ENCODE measurements at regions not wholly inside any gene's neighbourhood (a gene's known extent, or its start where the extent isn't known, plus 50 kb on each side); places are given as distances from the start of the nearest gene placed in this dataset.

DNA sequence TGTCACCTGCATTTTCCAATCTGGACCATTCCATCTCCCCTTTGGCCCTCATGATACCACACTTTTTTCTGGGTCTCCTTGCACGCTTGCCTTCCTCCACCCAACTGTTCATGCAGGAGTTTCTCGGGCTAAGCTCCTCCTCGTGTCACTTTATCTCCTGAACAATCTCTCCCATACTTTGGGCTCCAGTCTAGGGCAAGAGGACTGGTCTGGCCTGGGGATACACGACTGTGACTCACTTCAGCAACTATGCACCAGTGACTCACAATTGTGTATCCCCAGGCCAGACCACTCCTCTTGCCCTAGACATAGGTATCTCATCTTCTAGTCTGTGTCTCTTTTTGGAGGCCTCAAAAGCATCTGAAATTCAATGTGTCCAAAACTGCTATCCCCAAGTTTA lies 149.4 kb upstream of the PTPRM start:
- ATAC-seq (ENCODE audit: low FRiP score in 2 of 2) (no peak), DNase-seq (no peak)
- no peaks in the 10 kb centered on the region for H3K27me3 ChIP-seq
- no peak overlapping the region for H3K27ac ChIP-seq
- peaks cover 0 to 9% (median 5%) of the 10 kb centered on the region in 4 donors for H3K4me1 ChIP-seq
- H3K4me3 ChIP-seq = no peak overlapping the region
- WGBS, 2 donors = 86 to 87% methylated on average over 4 of the region's 4 CpGs
- H3K9me3 ChIP-seq = peaks cover 0 to 4% (median 0%) of the 10 kb centered on the region in 4 donors
- TF ChIP-seq POLR2A (IDR thresholded peaks at IDR 0.05) (no peak), POLR2AphosphoS5 (IDR thresholded peaks at IDR 0.05) (no peak), EP300 (IDR thresholded peaks at IDR 0.05) (no peak), CTCF (IDR thresholded peaks at IDR 0.05) (no peak)
- H3K36me3 ChIP-seq = no peaks in the 10 kb centered on the region

- WGBS, 2 donors = 85% methylated on average over 2 to 3 of the region's 3 CpGs
Measured at GRCh38 chr18:7429831-7430230, 137.3 kb upstream of the PTPRM start.

DNA sequence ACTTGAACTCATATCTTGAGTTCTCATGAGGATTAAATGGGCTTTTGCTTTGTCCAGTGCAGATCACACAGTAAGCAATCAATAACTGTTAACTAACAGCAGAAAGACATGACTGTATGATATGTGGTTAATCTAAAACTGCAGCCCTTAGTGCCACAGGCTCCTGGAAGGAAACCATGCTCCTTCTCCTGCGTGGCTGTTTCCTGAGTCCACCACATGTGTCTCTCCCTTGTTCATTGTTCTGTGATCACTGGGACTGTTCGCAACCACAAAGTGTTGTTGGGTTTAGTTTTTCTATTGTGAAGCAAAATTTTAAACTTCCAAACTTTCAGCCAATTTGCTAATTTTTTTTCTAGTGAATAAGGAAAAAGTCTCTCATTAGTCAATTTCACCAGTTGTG lies 130.9 kb upstream of the PTPRM start:
- Histone ChIP-seq H3K36me3 (no peaks in the 10 kb centered on the region), H3K27me3 (no peaks in the 10 kb centered on the region), H3K4me3 (no peak overlapping the region), H3K9me3 (no peaks in the 10 kb centered on the region), H3K27ac (no peak overlapping the region), H3K4me1 (no peaks in the 10 kb centered on the region)
- DNase-seq (no peak), ATAC-seq (ENCODE audit: low FRiP score in 2 of 2) (no peak)
- TF ChIP-seq POLR2A (IDR thresholded peaks at IDR 0.05) = no peak
- TF ChIP-seq POLR2AphosphoS5 (IDR thresholded peaks at IDR 0.05) = no peak
- TF ChIP-seq CTCF (IDR thresholded peaks at IDR 0.05) = no peak
- TF ChIP-seq EP300 (IDR thresholded peaks at IDR 0.05) = no peak
- 64 to 66% methylated on average over 2 of the region's 2 CpGs for WGBS, 2 donors

More at GRCh38 chr18:7429831-7430230, 137.3 kb upstream of the PTPRM start:
- ATAC-seq (ENCODE audit: low FRiP score in 2 of 2) = no peak
- no peaks in the 10 kb centered on the region for H3K9me3 ChIP-seq
- no peak for TF ChIP-seq POLR2AphosphoS5 (IDR thresholded peaks at IDR 0.05)
- no peak for TF ChIP-seq CTCF (IDR thresholded peaks at IDR 0.05)
- no peak for TF ChIP-seq EP300 (IDR thresholded peaks at IDR 0.05)
- TF ChIP-seq POLR2A (IDR thresholded peaks at IDR 0.05) = no peak
- no peak for DNase-seq
- H3K36me3 ChIP-seq = no peaks in the 10 kb centered on the region
- no peak overlapping the region for H3K4me3 ChIP-seq
- no peaks in the 10 kb centered on the region for H3K4me1 ChIP-seq
- H3K27me3 ChIP-seq = no peaks in the 10 kb centered on the region
- H3K27ac ChIP-seq = no peak overlapping the region

DNA sequence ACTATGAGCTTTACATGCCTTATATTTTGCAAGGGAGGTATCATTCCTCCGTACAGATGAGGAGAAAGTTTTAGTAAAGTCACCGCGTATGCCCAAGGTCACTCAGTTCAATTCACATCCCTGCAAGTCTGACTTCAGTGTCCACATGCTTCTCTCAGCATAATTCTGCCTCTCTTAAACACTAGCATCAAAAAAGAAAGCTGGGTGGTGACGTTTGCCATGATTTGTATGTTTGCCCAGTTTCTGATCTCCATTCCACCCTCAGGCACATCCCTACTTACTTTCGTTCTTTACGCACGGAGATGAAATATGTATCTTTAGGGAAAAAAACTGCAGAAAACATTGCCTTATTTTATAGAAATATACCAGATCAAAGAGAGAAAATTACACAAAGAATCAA lies 129.2 kb upstream of the PTPRM start:
- Histone ChIP-seq H3K4me1 (no peaks in the 10 kb centered on the region), H3K27ac (no peak overlapping the region), H3K4me3 (no peak overlapping the region), H3K9me3 (no peaks in the 10 kb centered on the region), H3K36me3 (no peaks in the 10 kb centered on the region), H3K27me3 (no peaks in the 10 kb centered on the region)
- no peak for ATAC-seq (ENCODE audit: low FRiP score in 2 of 2)
- TF ChIP-seq POLR2AphosphoS5 (IDR thresholded peaks at IDR 0.05) (no peak), CTCF (IDR thresholded peaks at IDR 0.05) (no peak), EP300 (IDR thresholded peaks at IDR 0.05) (no peak), POLR2A (IDR thresholded peaks at IDR 0.05) (no peak)
- DNase-seq = no peak
- WGBS, 2 donors = 78 to 89% methylated on average over 7 of the region's 7 CpGs

GRCh38 chr18:7438646-7439045 lies 128.5 kb upstream of the PTPRM start:
- Histone ChIP-seq H3K27ac (no peak overlapping the region), H3K4me1 (no peaks in the 10 kb centered on the region), H3K9me3 (no peaks in the 10 kb centered on the region), H3K27me3 (no peaks in the 10 kb centered on the region), H3K4me3 (no peak overlapping the region), H3K36me3 (no peaks in the 10 kb centered on the region)
- TF ChIP-seq EP300 (IDR thresholded peaks at IDR 0.05) = no peak
- TF ChIP-seq POLR2AphosphoS5 (IDR thresholded peaks at IDR 0.05) = no peak
- TF ChIP-seq CTCF (IDR thresholded peaks at IDR 0.05) = no peak
- TF ChIP-seq POLR2A (IDR thresholded peaks at IDR 0.05) = no peak
- no peak for ATAC-seq (ENCODE audit: low FRiP score in 2 of 2)
- WGBS, 2 donors = 76 to 78% methylated on average over 2 of the region's 2 CpGs
- DNase-seq = no peak

Data from upper lobe of left lung (tissue), 6 donors.